ENCODE measurements at regions not wholly inside any gene's neighbourhood (a gene's known extent, or its start where the extent isn't known, plus 50 kb on each side); places are given as distances from the start of the nearest gene placed in this dataset.

- Histone ChIP-seq H3K9me3 (no peaks in the 10 kb centered on the region), H3K4me3 (no peak overlapping the region), H3K36me3 (no peaks in the 10 kb centered on the region), H3K27me3 (no peaks in the 10 kb centered on the region), H3K27ac (no peak overlapping the region), H3K4me1 (no peaks in the 10 kb centered on the region)
- TF ChIP-seq, protein P1, sequence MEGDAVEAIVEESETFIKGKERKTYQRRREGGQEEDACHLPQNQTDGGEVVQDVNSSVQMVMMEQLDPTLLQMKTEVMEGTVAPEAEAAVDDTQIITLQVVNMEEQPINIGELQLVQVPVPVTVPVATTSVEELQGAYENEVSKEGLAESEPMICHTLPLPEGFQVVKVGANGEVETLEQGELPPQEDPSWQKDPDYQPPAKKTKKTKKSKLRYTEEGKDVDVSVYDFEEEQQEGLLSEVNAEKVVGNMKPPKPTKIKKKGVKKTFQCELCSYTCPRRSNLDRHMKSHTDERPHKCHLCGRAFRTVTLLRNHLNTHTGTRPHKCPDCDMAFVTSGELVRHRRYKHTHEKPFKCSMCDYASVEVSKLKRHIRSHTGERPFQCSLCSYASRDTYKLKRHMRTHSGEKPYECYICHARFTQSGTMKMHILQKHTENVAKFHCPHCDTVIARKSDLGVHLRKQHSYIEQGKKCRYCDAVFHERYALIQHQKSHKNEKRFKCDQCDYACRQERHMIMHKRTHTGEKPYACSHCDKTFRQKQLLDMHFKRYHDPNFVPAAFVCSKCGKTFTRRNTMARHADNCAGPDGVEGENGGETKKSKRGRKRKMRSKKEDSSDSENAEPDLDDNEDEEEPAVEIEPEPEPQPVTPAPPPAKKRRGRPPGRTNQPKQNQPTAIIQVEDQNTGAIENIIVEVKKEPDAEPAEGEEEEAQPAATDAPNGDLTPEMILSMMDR (IDR thresholded peaks at IDR 0.05), result no peak
- intact Hi-C loops (cut with DNase I), result no loop called here
- DNase-seq (ENCODE audit: low spot score in 2 of 2), result no peak
These were observed 549.5 kb upstream of the ARRDC4 start for GRCh38 chr15:97410897-97411575.

DNA sequence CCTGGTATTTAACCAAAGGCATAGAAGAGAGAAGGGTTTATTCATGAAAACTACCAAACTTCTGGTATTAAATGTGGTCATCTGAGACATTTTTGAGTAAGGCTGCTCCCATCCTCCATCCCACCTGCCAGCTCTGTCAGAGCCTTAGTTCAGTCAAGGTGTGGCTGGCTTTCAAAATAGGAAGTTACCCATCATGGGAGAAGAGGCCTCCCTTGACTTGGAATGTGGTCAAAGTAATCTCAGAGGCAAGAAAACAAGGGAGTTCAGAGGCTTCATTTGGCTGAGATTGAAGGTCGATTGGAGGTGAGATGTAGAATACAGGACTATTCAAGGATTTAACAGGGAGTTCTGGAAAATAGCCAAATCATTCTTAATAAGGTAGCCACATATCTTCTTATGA lies 540.4 kb upstream of the ARRDC4 start:
- no peak for DNase-seq (ENCODE audit: low spot score in 2 of 2)
- intact Hi-C loops (cut with DNase I), result no loop called here
- Histone ChIP-seq H3K9me3 (no peaks in the 10 kb centered on the region), H3K4me1 (no peaks in the 10 kb centered on the region), H3K4me3 (no peak overlapping the region), H3K27ac (no peak overlapping the region), H3K27me3 (no peaks in the 10 kb centered on the region), H3K36me3 (no peaks in the 10 kb centered on the region)
- TF ChIP-seq, protein P1 (IDR thresholded peaks at IDR 0.05), result no peak

DNA sequence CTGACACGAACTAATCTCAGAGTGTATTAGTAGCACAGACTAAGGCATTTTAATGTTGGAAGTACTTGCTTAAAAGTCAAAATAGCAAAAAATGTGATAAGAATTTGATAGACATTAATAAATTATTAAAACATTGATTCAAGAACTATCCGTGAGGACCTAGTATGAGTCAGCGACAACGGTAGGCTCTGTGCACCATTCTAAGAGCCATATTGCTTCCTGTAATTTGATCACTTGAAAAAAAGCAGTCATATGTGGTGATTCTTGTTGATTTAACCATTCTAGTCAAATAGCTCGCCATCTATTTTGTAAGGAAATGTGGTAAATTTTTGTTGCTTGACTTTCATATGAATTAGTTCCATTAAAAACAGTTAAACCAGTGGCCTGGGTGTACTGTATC lies 534.9 kb upstream of the ARRDC4 start:
- H3K36me3 ChIP-seq, result no peaks in the 10 kb centered on the region
- TF ChIP-seq, protein P1 (IDR thresholded peaks at IDR 0.05), result no peak
- intact Hi-C loops (cut with DNase I), result no loop called here
- no peak overlapping the region for H3K4me3 ChIP-seq
- no peaks in the 10 kb centered on the region for H3K27me3 ChIP-seq
- no peak overlapping the region for H3K27ac ChIP-seq
- no peaks in the 10 kb centered on the region for H3K9me3 ChIP-seq
- no peak for DNase-seq (ENCODE audit: low spot score in 2 of 2)
- no peaks in the 10 kb centered on the region for H3K4me1 ChIP-seq

DNA sequence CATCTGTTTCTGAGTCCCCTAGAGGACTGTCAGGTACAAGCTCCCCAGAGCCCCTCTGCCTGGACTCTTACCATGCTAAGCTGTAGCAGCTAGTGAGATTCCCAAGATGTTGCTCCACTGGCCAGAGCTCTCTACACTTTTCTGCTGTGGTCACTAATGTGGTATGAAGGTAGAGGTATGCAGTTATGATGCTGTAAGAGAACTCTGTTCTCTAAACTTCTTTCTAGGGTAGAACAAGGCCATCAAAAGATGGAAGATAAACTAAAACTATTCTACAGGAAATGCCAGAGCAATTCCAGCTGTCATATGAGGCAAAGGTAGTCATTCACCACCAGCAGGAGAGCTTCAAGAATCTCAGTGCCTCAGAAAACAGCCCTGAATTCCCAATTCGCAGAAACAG lies 517.4 kb upstream of the ARRDC4 start:
- Histone ChIP-seq H3K4me1 (no peaks in the 10 kb centered on the region), H3K9me3 (no peaks in the 10 kb centered on the region), H3K4me3 (no peak overlapping the region), H3K36me3 (no peaks in the 10 kb centered on the region), H3K27me3 (no peaks in the 10 kb centered on the region), H3K27ac (no peak overlapping the region)
- TF ChIP-seq, protein P1 (IDR thresholded peaks at IDR 0.05), result no peak
- intact Hi-C loops (cut with DNase I), result no loop called here
- no peak for DNase-seq (ENCODE audit: low spot score in 2 of 2)

DNA sequence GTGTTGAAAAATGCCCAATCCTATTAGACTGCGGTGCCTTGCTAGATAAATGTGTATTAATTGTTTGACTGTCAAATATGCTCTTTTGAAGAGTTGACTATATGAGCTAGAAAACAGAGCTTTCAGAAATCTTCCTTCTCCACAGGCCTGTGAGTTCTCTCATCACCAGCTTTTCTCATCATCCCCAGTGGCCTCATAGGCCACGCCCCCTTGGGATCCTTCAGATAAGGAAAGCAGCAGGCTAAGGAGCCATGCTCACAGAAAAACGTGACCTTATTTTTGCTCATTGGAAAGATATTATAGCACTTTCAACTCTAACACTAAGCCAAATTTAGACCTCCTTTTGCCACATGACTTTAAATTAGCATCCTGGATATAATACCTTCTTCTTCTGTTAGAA lies 514.4 kb upstream of the ARRDC4 start:
- no peak overlapping the region for H3K27ac ChIP-seq
- TF ChIP-seq, protein P1 (IDR thresholded peaks at IDR 0.05), result no peak
- H3K4me1 ChIP-seq, result no peaks in the 10 kb centered on the region
- no peak overlapping the region for H3K4me3 ChIP-seq
- H3K9me3 ChIP-seq, result no peaks in the 10 kb centered on the region
- DNase-seq (ENCODE audit: low spot score in 2 of 2), result no peak
- H3K36me3 ChIP-seq, result no peaks in the 10 kb centered on the region
- intact Hi-C loops (cut with DNase I), result no loop called here
- H3K27me3 ChIP-seq, result no peaks in the 10 kb centered on the region
